GM12891 (cell line): ENCODE measurements at regions not wholly inside any gene's neighbourhood (a gene's known extent, or its start where the extent isn't known, plus 50 kb on each side); places are given as distances from the start of the nearest gene placed in this dataset.

Source experiments
- POLR2A ChIP-seq: IDR thresholded peaks from 2 replicates; pipeline ENCODE4 v1.6.1; 2011; ENCODE audit warnings: low read depth, low read length, control low read depth
- POLR2AphosphoS5 ChIP-seq: IDR thresholded peaks from 2 replicates; pipeline ENCODE4 v1.6.1; 2011; ENCODE audit warnings: low read depth, low read length, control low read depth

GRCh38 chr15:89414571-89414970, 79.9 kb upstream of the POLG start:
- no peak for TF ChIP-seq POLR2A
- no peak for TF ChIP-seq POLR2AphosphoS5
